ENCODE measurements at regions not wholly inside any gene's neighbourhood (a gene's known extent, or its start where the extent isn't known, plus 50 kb on each side); places are given as distances from the start of the nearest gene placed in this dataset.
A peak's percentile ranks its signal among the peaks of the same experiment; 100 is the strongest.

DNA sequence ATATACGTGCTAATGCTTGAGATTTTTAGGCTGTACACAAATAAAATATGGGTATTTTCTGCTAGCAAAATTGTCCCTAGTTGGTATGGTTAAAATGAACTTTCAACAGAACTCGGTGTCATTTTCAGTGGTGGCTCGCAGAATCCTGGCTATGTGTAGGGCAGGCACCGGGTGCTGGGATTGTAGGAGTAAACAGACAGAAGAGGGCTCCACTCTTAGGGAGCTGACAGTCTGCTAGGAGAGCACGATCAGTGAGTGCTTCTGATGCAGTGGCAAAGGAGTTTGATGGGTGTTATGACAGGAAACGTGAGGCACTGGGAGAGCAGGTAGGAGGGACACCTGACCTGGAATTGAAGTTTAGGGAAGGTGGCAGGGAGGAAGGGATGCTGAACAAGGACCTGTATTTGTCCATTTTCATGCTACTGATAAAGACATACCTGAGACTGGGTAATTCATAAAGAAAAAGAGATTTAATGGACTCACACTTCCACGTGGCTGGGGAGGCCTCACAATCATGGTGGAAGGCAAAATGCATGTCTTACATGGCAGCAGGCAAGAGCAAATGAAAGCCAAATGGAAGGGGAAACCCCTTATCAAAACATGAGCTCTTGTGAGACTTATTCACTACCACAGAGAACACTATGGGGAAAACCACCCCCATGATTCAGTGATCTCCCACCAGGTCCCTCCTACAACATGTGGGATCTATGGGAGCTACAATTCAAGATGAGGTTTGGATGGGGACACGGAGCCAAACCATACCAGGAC, 105.4 kb upstream of the LCLAT1 start:
- no peak for DNase-seq (ENCODE audit: low spot score)

DNA sequence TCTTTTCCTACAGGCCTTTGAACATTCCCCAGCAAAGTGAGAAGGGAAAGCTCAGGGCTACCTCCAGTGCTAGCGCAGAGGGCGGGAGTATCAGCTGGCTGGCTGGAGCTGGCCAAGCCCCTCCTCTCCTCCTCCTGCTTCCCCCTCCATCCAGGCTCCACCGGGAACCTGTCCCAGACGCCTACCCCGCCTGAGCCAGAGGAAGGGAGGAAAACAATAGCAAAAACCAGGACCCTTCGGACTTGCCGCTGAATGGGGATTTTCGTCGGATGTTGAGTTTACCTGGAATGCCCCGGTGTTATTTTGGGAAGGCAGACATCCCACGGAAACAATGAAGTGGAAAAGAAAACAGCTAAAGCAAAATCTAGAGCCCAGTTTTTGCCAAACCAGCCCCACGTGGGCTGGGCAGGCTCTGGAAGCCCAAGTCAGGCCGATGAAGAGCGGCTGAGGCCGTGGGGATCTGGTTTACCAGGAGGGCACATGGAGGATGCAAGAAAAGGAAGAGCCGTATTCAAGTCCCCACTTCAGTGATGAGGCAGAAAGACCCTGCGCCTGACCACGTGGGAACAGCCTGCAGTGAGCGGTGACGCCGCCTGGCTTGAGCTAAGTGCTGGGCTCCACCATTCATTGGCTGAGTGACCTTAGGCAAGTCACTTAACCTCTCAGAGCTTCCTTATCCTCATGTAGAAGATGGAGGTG, 100.4 kb upstream of the LCLAT1 start:
- peak; percentile 85 for DNase-seq (ENCODE audit: low spot score)

DNA sequence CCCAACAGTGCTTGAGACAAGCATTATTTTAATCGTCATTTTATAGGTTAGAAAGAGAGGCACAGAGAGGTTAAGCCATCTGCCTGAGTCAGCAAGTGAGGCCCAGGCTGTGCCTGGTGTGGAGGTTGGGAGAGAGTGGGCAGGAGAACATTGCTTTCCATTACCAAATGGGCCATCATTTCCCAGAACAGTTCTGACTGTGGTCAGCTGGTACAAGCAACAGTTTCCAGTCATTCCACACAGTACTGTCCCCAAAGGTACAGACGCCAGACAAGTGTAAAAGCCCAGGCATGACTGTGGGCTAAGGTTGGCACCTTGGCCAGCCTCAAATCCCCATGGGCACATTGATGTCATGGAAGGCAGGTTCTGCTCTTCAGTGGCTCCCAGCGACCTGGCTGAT, 98.2 kb upstream of the LCLAT1 start:
- no peak for DNase-seq (ENCODE audit: low spot score)

DNA sequence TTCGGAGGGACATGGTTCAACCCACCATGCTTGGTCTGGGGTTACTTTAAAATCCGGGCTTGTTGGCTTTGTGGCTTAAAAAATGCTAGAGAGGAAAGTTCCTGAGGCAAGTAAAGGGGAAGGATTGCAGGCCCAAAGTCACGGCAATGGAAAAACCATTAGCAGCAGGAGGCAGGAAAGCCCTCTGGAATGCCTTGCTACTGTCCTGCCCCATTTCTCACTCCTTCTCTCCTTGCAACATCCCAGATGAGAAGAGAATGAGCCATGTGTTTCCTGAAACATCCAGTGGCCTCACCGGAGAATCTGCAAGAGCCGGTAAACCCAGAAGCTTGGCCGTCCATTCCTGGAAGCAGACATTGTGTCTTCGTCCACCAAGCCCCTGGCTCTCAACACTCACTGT, 97.4 kb upstream of the LCLAT1 start:
- no peak for DNase-seq (ENCODE audit: low spot score)

DNA sequence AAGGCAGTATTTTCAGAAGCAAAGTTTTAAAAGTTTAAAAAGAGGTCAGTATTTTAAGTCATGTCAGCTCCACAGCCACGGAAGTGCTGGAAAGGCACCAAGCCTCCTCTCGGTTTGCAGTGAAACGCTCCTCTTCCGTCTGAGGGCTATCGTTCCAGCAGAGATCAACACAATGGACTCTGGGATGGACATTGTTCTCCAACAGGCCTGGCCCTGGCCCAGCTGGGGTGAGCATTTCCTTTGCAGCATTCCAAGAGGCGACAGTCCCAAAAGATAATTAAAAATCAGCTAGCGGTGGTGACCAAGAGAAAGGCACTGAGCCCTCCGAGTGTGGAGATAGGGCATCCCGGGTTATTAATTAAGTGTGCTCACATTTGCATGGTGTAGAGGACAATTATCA, 95.9 kb upstream of the LCLAT1 start:
- no peak for DNase-seq (ENCODE audit: low spot score)

DNA sequence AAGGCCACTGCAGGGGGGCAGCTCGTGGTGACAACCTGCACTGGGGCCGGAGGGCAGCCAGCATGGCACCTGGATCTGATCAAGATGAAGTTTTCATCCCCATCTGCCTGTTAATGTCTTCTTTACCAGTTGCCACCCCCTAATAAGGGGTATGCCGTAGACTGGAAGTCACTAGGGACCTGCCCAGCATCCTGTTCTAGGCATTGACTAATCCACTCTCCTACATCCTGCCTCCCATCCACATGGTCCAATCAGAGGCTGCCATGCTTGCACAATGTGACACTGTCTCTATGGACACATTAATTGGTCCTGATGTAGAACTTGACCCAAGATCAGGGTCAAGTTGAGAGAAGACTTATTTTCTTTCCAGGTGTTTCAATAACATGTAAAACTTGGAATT, 95.1 kb upstream of the LCLAT1 start:
- no peak for DNase-seq (ENCODE audit: low spot score)

DNA sequence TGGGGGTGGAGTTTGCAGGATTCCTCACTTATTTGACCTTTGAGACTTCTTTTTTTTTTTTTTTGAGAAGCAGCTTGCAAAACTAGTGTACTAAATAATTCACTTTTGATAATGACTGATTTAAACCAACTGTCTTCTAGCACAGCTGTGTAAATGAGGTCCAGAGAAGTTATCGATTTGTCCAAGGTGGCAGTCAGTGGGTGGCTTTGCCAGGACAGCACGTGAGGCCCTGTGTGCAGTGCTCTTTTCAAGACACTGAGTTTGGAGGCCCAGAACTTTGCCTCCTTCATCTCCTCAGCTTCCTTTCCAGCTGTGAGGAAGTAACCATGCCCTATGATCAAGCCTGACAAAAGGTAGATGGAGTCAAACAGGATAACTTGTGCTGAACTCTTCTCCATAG, 92.9 kb upstream of the LCLAT1 start:
- DNase-seq (ENCODE audit: low spot score): no peak

DNA sequence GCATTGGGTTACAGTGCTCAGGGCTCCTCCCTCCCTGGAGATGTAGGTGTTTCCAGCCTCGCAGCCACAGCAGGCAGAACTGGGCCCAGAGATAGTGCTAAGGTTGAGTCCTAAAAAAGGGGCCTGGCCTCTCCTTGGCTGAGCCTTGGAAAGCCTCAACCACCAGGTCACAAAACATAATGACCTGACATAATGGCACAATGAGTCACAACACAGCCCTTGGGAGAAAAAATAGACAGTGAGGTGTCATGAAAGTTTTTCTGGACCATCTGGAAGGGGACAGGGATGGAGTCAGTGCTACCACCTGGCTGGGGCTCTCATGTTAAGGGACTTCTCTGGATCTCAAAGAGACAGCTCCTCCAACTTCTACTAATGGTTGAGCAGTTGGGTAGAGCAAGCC, 92.4 kb upstream of the LCLAT1 start:
- DNase-seq (ENCODE audit: low spot score): no peak

DNA sequence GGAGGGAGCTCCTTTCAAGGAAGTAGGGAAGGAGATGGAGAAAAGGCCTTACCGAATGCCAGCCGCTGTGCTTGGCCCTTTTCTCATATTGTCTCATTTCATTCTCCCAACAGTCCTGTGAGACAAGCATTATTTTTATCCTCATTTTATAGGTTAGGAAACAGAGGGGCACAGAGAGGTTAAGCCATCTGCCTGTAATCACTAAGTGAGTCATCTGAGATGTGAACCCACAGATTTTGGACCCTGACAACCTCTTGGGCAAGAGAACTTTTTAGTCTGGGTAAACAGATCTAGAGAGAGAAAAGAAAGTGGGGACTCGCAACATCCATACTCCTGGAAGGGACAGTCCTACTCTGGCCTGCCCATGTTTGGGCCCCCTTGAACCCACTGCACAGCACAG, 91.7 kb upstream of the LCLAT1 start:
- no peak for DNase-seq (ENCODE audit: low spot score)

DNA sequence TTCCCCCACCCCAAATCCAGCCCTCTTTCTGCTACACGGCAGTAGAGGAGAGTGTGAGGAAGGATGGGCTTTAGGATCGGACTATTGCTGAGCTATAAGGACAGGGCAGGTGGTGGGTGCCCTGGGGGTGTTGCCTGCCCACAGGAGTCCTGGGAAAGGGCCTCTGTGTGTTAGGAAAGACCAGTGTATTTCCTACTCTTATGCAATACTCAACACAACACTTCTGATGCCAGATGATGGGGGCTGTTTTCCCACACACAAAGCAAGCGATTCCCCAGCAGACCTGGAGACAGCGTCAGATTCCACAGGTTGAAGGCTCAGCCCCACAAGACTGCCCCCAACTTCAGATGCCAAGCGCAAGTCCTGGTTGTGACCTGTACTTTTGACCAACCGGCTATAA, 91.0 kb upstream of the LCLAT1 start:
- no peak for DNase-seq (ENCODE audit: low spot score)

DNA sequence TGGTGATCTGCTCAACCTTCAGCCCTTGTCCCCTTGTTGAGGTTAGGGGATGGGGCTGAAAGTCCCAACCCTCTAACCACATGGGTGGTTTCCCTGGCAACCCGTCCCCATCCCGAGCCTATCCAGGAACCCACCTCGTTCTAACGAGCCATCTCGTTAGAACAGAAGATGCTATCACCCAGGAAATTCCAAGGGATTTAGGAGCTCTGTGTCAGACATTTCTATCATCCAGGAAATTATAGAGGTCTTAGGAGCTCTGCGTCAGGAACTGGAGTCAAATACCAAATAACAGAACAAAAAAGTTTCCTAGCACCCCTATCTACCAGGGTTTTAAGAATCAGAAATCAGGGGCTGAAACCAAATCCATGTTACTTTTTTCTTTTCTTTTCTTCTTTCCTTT, 90.3 kb upstream of the LCLAT1 start:
- DNase-seq (ENCODE audit: low spot score): no peak

DNA sequence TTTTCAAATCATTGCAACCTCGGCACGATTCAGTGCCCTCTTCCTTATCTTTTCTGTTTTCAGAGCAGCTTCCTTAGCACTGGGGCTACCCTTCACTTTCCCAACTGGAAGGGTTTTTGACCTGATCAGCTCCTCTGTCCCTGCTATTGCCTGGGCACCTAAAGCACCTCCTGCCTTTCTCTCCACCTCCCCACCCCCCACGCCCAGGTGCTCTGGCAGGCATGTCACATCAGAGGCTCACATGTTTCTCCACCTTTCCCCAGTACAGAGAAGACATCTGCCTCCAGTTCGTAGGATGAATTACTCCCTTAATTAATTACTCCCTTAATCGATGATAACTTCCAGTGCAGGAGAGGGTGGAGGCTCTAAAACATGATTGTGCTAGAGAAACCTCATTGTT, 88.7 kb upstream of the LCLAT1 start:
- DNase-seq (ENCODE audit: low spot score): no peak

DNA sequence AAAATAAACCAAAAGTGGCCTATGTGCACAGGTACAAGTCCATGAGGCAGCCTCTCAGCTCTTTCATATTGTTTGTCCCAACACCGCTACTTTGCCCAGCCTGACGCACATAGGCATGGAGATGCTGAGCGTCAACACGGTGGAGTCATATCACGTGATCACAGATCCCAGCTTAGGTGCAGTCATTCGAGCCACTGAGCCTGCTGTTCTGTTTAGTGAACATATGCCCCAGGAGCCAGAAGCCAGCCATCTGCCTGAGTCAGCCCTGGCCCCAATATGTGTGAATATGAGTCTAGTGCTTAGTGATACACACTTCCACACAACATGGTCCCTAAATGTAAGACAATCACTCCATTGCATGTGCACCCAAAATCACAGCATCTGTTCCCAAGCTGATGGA, 88.2 kb upstream of the LCLAT1 start:
- DNase-seq (ENCODE audit: low spot score): no peak

DNA sequence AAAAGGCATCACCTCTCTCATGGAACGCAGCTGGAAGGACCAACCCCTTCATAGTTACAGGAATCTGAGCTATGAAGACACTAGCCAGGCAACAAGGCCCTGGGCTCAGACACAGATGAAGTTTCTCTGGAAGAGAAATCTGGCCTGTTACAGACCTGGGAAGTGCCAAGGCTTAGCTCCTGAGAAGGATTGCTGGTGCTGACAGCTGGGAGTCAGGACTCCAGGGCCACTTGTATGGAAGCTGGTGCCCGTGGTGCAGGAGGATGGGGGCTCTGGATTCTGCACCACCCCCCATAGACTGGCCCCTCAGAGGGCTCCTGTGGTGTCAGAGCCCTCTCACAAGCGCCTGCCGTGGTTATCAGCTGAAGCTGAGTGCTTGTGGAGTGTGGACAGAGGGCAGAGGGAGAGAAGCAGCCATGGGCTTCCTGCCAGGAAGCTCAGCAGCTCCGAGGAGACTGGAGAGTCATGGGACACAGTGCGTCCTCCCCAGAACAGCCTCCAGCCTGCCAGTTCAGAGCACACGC, 87.3 kb upstream of the LCLAT1 start:
- no peak for DNase-seq (ENCODE audit: low spot score)

DNA sequence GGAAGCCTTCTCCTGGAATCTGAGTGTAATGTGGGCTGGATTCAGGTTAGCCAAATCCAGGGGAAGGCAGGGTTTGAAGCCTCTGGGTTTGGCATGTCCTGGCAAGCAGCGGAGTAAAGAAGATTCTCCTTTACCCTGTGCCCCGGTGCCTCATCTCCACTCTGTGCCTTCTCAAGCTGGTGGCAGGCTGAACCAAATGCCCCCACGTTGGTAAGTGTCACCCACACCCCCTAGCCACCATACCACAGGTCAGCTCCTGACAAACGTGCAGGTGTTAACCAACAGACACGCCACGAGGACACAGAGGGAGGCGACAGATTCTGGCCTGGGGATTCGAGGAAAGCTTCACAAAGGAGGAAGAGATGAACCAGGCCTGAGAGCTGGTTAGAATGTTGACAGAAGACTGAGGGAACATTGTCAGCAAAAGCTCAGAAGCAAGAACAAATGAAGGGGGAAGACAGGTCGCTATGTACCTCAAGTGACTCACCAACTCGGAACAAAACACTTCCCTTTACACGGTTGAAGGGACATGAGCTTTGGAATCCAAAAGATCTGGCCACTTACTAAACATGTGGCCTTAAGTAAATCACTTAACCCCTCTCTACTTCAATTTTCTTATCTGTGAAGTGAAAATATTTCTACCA, 85.2 kb upstream of the LCLAT1 start:
- no peak for DNase-seq (ENCODE audit: low spot score)

DNA sequence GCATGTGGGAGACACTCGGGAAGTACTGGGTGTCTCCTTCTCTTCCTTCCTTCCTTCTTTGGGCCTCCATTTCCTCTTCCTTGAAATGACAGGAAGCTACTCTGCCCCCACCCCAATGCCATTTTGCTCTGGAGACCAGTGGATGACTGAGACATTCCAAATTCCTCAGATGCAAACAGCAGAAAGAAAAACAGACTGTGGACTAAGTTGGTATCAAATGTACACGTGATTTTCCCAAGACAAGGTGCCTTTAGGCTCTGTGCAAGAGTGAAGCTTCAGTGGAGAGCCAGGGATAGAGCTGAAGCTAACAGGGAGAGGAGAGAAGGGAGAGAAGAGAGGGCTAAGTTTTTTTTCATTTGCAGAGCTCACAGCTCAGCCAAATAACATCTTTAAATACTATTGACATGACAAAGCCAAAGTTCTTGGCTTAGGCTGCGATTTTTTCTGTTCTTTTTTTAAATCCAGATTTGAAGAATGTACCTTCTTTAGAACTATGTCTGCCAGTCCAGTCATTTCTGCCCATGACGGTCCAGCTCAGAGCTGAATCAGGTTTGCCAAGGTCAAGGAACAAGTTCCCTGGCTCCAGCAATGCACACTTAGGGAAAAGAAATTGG, 84.5 kb upstream of the LCLAT1 start:
- no peak for DNase-seq (ENCODE audit: low spot score)

DNA sequence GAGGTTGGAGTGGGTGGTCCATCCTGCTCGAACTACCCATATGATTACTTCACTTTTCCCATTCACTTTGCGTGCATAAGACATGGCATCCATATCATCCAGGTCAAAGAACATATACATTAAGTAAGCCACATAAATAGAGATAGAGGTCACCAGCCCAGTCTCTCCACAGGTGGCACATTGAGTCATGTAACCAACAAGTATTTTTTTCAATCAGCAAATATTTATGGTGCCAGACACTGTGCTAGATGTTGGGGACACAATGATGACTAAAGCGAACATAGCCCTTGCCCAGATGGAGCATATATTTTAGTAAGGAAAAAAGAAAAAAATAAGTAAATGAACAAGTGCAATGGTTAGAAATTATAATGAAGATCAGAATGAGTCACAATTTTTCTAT, 83.6 kb upstream of the LCLAT1 start:
- no peak for DNase-seq (ENCODE audit: low spot score)

DNA sequence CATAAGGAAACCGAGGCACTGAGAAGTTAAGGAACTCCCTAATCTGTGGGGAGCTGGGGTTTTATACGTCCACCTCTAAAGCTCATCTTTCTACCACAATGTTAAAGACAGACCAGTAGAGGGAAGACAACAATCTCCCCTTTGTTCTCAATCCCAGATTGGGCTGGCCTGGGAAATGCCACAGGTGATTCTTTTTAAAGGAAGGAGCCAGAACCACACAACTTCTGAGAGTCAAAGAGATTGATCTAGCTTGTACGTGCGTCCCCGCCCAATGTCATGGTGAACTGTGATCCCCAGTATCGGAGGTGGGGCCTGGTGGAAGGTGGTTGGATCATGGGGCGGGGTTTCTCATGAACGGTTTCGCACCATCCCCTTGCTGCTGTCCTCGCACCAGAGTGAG, 81.8 kb upstream of the LCLAT1 start:
- no peak for DNase-seq (ENCODE audit: low spot score)

DNA sequence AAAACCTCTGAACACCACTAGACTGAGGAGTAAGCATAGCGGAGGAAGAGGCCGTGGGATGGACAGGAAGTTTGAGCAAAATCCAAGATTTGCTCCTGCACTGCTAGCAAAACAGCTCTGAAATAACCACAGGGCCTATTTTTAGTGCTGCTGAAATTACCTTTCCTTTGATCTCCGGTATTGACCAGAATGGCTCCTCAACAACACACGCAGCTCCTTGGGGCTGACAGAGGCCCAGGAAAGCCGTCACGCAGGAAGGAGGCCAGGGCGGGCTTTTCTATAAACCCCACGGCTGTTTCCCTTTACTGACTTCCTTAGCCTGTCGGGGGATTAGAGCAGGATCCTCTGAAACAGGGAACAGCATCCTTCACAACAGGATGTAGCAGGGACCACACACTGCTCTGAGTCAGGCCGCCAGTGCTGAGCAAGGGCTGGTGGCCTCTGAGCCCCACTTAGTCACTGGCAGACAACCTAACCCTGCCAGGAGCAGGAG, 80.8 kb upstream of the LCLAT1 start:
- DNase-seq (ENCODE audit: low spot score): no peak

DNA sequence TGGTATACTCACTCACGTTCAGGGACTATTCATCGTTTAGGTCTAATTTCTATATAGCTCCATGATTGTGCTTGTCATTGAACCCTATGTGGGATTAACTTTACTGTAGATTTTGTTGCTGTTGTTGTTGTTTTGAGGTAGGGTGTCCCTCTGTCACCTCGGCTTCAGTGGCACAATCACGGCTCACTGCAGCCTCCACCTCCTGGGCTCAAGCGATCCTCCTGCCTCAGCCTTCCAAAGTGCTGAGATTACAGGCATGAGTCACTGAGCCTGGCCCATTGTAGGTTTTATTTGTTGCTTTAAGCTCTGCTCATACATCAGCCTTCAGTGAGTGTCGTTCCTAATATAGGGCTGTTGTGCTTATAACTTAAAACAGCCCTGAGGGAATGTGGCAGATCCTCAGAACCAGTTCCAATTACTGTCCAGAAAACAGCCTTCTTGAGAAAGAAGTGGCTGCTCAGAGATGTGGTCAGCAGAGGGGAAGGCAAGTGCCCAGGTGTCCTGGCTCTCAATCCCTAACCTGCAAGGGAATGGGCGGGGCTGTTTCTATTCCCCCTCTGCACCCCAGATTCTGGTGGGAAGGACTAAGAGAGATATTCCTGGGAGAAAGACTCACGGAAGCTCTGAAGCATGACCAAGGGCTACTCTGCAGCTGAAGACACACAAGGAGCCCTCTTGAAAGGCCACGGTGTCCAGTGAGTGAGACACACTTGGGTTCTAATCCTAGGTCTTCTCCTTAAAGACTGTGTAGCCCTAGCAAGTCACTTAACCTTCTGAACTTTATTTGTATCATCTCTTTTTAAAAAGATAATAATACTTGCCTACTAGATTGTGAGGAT, 79.6 kb upstream of the LCLAT1 start:
- no peak for DNase-seq (ENCODE audit: low spot score)

DNA sequence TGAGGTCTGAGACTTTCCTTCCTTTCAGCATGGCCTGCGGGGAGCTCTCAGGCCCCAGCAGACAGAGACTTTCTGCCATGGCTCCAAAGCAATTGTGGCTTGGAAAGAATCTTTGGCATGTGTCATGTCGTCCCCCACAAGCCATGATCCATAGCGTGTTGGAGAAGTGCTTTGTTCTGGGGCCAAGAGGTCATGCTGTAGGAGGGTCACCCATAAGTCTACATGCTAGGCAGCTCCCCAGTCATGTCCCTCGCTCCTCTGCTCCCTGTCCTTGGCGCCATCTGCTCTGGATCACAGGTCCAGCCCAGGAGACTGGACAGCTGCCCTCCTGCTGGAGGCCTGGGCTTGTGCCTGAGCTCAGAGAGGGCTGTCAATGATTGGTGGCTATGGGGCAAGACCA, 78.8 kb upstream of the LCLAT1 start:
- no peak for DNase-seq (ENCODE audit: low spot score)
